Astrocyte (in vitro differentiated cells and primary cell): ENCODE measurements at regions not wholly inside any gene's neighbourhood (a gene's known extent, or its start where the extent isn't known, plus 50 kb on each side); places are given as distances from the start of the nearest gene placed in this dataset.

Experiments
- DNase-seq: peaks from one replicate; pipeline ENCODE4 v3.0.0-alpha.2; 2010; ENCODE audit warnings: low read depth
- FAIRE-seq: peaks from 2 replicates; lab custom pipeline; 2011; peaks lifted over from hg19 to GRCh38; lab: Jason Lieb, UNC
- H2AFZ ChIP-seq: 2 replicates; pipeline ENCODE4 v1.6.0; 2012; ENCODE audit warnings: low read depth, low read length, inconsistent platforms
- H3K27ac ChIP-seq: 2 replicates; pipeline ENCODE4 v1.5.1; 2011; ENCODE audit warnings: low read depth, low read length, inconsistent platforms
- H3K27me3 ChIP-seq: 2 replicates; pipeline ENCODE4 v1.6.0; 2011; ENCODE audit warnings: low read length, inconsistent platforms; ENCODE audit not compliant: insufficient read depth
- H3K36me3 ChIP-seq: 2 replicates; pipeline ENCODE4 v1.5.1; 2011; ENCODE audit warnings: low read length, inconsistent platforms; ENCODE audit not compliant: insufficient read depth
- H3K4me1 ChIP-seq: 2 replicates; pipeline ENCODE4 v1.5.1; 2011; ENCODE audit warnings: low read length, inconsistent platforms; ENCODE audit not compliant: insufficient read depth
- H3K4me2 ChIP-seq: 2 replicates; pipeline ENCODE4 v1.6.0; 2012; ENCODE audit warnings: low read length, inconsistent platforms
- H3K4me3 ChIP-seq: 2 replicates; pipeline ENCODE4 v1.5.1; 2011; ENCODE audit warnings: low read depth, mild to moderate bottlenecking, low read length, inconsistent platforms; ENCODE audit not compliant: insufficient read depth
- H3K79me2 ChIP-seq: 2 replicates; pipeline ENCODE4 v1.6.0; 2012; ENCODE audit warnings: mild to moderate bottlenecking, low read length, inconsistent platforms; ENCODE audit not compliant: insufficient read depth
- H3K9ac ChIP-seq: 2 replicates; pipeline ENCODE4 v1.6.0; 2012; ENCODE audit warnings: mild to moderate bottlenecking, low read length, inconsistent platforms
- H3K9me3 ChIP-seq: 2 replicates; pipeline ENCODE4 v1.5.1; 2012; ENCODE audit warnings: low read depth, mild to moderate bottlenecking, low read length, inconsistent platforms; ENCODE audit not compliant: insufficient read depth
- H4K20me1 ChIP-seq: 2 replicates; pipeline ENCODE4 v1.6.0; 2012; ENCODE audit warnings: low read length, inconsistent platforms; ENCODE audit not compliant: insufficient read depth
- H3K27ac Mint-ChIP-seq: one replicate; pipeline ENCODE4 v1.8.0; 2021; ENCODE audit warnings: mild to moderate bottlenecking, mixed read lengths; ENCODE audit not compliant: unreplicated experiment
- H3K27me3 Mint-ChIP-seq: one replicate; pipeline ENCODE4 v1.8.0; 2021; ENCODE audit warnings: low read depth, mixed read lengths; ENCODE audit not compliant: unreplicated experiment
- H3K36me3 Mint-ChIP-seq: one replicate; pipeline ENCODE4 v1.8.0; 2021; ENCODE audit warnings: low read depth, mixed read lengths; ENCODE audit not compliant: unreplicated experiment
- H3K4me1 Mint-ChIP-seq: one replicate; pipeline ENCODE4 v1.8.0; 2021; ENCODE audit warnings: low read depth, mixed read lengths; ENCODE audit not compliant: unreplicated experiment
- H3K4me3 Mint-ChIP-seq: one replicate; pipeline ENCODE4 v1.8.0; 2021; ENCODE audit warnings: mild to moderate bottlenecking, moderate library complexity, mixed read lengths; ENCODE audit not compliant: unreplicated experiment
- H3K9me3 Mint-ChIP-seq: one replicate; pipeline ENCODE4 v1.8.0; 2021; ENCODE audit warnings: mild to moderate bottlenecking, mixed read lengths; ENCODE audit not compliant: unreplicated experiment
- CTCF ChIP-seq: IDR thresholded peaks from 2 replicates; pipeline ENCODE4 v1.5.1; 2011; ENCODE audit warnings: low read depth, mild to moderate bottlenecking, inconsistent platforms, low read length, moderate library complexity; ENCODE audit not compliant: insufficient read depth
- EZH2 ChIP-seq: IDR thresholded peaks from 2 replicates; pipeline ENCODE4 v1.6.1; 2012; ENCODE audit warnings: mild to moderate bottlenecking, low read length, inconsistent platforms; ENCODE audit not compliant: insufficient read depth

GRCh38 chrX:45344594-45344993 is 143.9 kb upstream of the DIPK2B start:
- Mint-ChIP-seq H3K36me3 (no peaks in the 10 kb centered on the region), H3K4me3 (no peak overlapping the region), H3K27me3 (no peaks in the 10 kb centered on the region), H3K4me1 (peaks cover 3% of the 10 kb centered on the region), H3K27ac (no peak overlapping the region), H3K9me3 (no peaks in the 10 kb centered on the region)
- FAIRE-seq (peak; percentile 96), DNase-seq (peak; percentile 87)
- no peaks in the 10 kb centered on the region for H4K20me1 ChIP-seq
- no peak overlapping the region for H2AFZ ChIP-seq
- no peaks in the 10 kb centered on the region for H3K27me3 ChIP-seq
- TF ChIP-seq CTCF, result no peak
- no peak for TF ChIP-seq EZH2
- H3K27ac ChIP-seq, result no peak overlapping the region
- H3K36me3 ChIP-seq, result no peaks in the 10 kb centered on the region
- peak overlapping the region; percentile 53 for H3K4me2 ChIP-seq
- H3K9ac ChIP-seq, result peak overlapping the region; percentile 38
- no peaks in the 10 kb centered on the region for H3K9me3 ChIP-seq
- peaks cover 4% of the 10 kb centered on the region for H3K4me1 ChIP-seq
- H3K4me3 ChIP-seq, result no peak overlapping the region
- no peaks in the 10 kb centered on the region for H3K79me2 ChIP-seq

- Mint-ChIP-seq H3K36me3 (no peaks in the 10 kb centered on the region), H3K4me3 (no peak overlapping the region), H3K27ac (no peak overlapping the region), H3K27me3 (no peaks in the 10 kb centered on the region), H3K9me3 (no peaks in the 10 kb centered on the region), H3K4me1 (peaks cover 14% of the 10 kb centered on the region)
- TF ChIP-seq EZH2, result no peak
- Histone ChIP-seq H3K9ac (no peak overlapping the region), H4K20me1 (no peaks in the 10 kb centered on the region), H3K4me1 (peaks cover 3% of the 10 kb centered on the region), H3K79me2 (no peaks in the 10 kb centered on the region), H3K27me3 (no peaks in the 10 kb centered on the region), H2AFZ (no peak overlapping the region), H3K9me3 (no peaks in the 10 kb centered on the region), H3K27ac (no peak overlapping the region), H3K4me2 (no peak overlapping the region), H3K4me3 (no peak overlapping the region), H3K36me3 (no peaks in the 10 kb centered on the region)
- DNase-seq, result peak; percentile 26
- FAIRE-seq, result peak; percentile 93
Observed at GRCh38 chrX:45329217-45329616, 128.5 kb upstream of the DIPK2B start.

GRCh38 chrX:45324941-45325340 is 124.3 kb upstream of the DIPK2B start:
- Histone ChIP-seq H3K36me3 (no peaks in the 10 kb centered on the region), H3K9ac (no peak overlapping the region), H3K4me1 (peaks cover 19% of the 10 kb centered on the region), H3K79me2 (no peaks in the 10 kb centered on the region), H4K20me1 (no peaks in the 10 kb centered on the region), H3K27ac (no peak overlapping the region), H2AFZ (no peak overlapping the region), H3K4me3 (no peak overlapping the region), H3K27me3 (no peaks in the 10 kb centered on the region), H3K9me3 (no peaks in the 10 kb centered on the region), H3K4me2 (no peak overlapping the region)
- peaks cover 23% of the 10 kb centered on the region for H3K4me1 Mint-ChIP-seq
- TF ChIP-seq EZH2 (no peak), CTCF (no peak)
- H3K27ac Mint-ChIP-seq, result peak overlapping the region; percentile 72
- FAIRE-seq (no peak), DNase-seq (peak; percentile 62)
- H3K9me3 Mint-ChIP-seq, result no peaks in the 10 kb centered on the region
- no peaks in the 10 kb centered on the region for H3K36me3 Mint-ChIP-seq
- no peaks in the 10 kb centered on the region for H3K27me3 Mint-ChIP-seq
- H3K4me3 Mint-ChIP-seq, result no peak overlapping the region
